ENCODE measurements at regions not wholly inside any gene's neighbourhood (a gene's known extent, or its start where the extent isn't known, plus 50 kb on each side); places are given as distances from the start of the nearest gene placed in this dataset.

DNA sequence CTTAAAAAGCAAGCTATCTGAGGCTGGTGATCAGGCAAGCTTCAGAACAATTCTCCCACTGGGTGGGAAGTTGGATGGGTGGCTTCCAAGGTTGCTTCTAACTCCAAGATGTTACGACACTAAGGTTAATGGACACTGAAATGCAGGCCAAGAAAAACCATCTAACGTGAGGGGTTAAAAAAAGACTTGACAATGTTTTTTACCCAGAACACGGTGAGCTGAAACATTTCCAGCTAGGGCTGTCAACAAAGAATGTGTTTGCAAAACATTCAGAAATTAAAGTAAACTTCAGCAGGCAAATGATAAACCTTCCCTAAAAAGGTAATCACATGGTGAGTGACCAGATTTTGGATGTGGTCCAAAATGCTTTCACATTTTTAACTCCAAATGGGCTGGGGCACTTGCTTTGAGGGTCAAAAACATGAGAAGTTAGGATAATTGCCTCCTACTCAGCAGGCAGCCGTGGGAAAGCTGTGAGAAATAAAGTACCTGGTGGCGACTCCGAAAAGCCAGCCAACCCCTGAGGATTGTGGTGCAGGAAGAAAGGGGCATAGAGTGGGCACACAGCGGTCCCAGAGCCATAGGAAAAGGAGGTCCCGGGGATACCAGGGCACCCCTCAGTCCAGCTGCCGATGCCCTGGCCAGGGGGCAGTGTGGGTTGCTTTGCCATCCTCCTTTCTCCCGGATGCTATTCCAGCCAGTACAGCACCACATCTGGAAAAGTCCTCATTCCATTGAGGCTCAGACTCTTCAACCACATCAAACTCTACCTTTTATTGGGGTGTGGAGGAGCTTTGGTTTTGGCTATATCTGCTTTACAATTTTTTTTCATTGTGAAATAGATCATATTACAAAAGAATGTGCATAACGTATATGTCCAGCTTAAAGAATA, 90.0 kb upstream of the ATL2 start:
- intact Hi-C loops (cut with DNase I; ENCODE audit: low total_unique reads): no loop called here
- Histone ChIP-seq H3K9me3 (no peaks in the 10 kb centered on the region), H3K27ac (peak overlapping the region; percentile 66 to 67), H3K4me3 (no peak overlapping the region), H3K4me1 (peaks cover 0 to 37% (median 25%) of the 10 kb centered on the region in 4 donors), H3K27me3 (no peaks in the 10 kb centered on the region), H3K36me3 (no peaks in the 10 kb centered on the region)
- TF ChIP-seq, protein P1, sequence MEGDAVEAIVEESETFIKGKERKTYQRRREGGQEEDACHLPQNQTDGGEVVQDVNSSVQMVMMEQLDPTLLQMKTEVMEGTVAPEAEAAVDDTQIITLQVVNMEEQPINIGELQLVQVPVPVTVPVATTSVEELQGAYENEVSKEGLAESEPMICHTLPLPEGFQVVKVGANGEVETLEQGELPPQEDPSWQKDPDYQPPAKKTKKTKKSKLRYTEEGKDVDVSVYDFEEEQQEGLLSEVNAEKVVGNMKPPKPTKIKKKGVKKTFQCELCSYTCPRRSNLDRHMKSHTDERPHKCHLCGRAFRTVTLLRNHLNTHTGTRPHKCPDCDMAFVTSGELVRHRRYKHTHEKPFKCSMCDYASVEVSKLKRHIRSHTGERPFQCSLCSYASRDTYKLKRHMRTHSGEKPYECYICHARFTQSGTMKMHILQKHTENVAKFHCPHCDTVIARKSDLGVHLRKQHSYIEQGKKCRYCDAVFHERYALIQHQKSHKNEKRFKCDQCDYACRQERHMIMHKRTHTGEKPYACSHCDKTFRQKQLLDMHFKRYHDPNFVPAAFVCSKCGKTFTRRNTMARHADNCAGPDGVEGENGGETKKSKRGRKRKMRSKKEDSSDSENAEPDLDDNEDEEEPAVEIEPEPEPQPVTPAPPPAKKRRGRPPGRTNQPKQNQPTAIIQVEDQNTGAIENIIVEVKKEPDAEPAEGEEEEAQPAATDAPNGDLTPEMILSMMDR (IDR thresholded peaks at IDR 0.05): no peak
- DNase-seq: peak in 1 of 2 donors; percentile 48

- Histone ChIP-seq H3K27me3 (no peaks in the 10 kb centered on the region), H3K9me3 (no peaks in the 10 kb centered on the region), H3K27ac (peak overlapping the region; percentile 66 to 67), H3K4me1 (peaks cover 0 to 40% (median 25%) of the 10 kb centered on the region in 4 donors), H3K4me3 (no peak overlapping the region), H3K36me3 (no peaks in the 10 kb centered on the region)
- intact Hi-C loops (cut with DNase I; ENCODE audit: low total_unique reads): no loop called here
- TF ChIP-seq, protein P1 (IDR thresholded peaks at IDR 0.05): no peak
- no peak for DNase-seq
Observed at GRCh38 chr2:38466409-38466808, 89.3 kb upstream of the ATL2 start.

GRCh38 chr2:38465789-38466127, 88.7 kb upstream of the ATL2 start:
- peak in 1 of 2 donors; percentile 39 for DNase-seq
- Histone ChIP-seq H3K36me3 (no peaks in the 10 kb centered on the region), H3K9me3 (no peaks in the 10 kb centered on the region), H3K27ac (peak overlapping the region; percentile 66 to 67), H3K4me1 (peaks cover 0 to 40% (median 25%) of the 10 kb centered on the region in 4 donors), H3K4me3 (no peak overlapping the region), H3K27me3 (no peaks in the 10 kb centered on the region)
- intact Hi-C loops (cut with DNase I; ENCODE audit: low total_unique reads): no loop called here
- TF ChIP-seq, protein P1 (IDR thresholded peaks at IDR 0.05): no peak

DNA sequence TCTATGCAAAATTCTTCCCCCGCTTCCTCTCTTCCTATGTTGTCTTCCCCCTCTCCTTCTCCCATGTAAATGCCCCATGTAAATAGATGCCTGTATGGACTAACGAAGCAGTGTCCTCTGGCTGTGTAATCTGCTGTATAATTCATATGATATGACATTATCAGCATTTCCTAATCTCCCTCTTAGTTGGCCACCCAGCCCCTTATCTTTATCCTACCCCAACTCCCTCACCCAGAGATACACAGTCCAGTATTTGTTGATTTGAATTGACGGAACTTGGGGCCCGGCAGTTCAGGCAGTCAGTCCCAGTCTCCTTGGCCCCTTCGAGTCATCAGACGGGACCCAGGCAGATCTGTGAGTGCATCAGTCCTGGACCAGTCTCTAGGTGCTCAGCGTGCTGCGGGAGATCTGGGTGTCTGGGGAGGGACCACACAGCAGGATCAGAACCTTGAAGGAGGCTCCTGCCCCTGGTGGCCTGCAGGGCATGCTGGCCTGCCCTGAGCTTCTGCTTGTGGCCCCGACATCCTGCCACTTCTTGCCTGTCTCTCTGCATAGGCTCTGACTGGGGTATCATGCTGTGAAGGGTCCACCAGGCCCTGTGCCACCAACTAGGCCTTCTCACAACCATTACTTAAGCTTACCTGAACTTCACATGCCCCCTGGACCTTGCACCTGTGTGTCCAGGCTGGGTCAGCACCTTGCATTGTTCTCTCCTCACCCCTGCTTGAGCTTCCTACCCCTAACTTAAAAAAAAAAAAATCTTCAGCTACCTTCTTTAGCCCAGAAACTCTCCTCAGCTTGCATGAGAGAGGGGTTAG, 88.1 kb upstream of the ATL2 start:
- Histone ChIP-seq H3K9me3 (no peaks in the 10 kb centered on the region), H3K27me3 (no peaks in the 10 kb centered on the region), H3K36me3 (no peaks in the 10 kb centered on the region), H3K27ac (peak overlapping the region; percentile 66 to 67), H3K4me3 (no peak overlapping the region), H3K4me1 (peaks cover 0 to 40% (median 25%) of the 10 kb centered on the region in 4 donors)
- DNase-seq: peak in 1 of 2 donors; percentile 28
- intact Hi-C loops (cut with DNase I; ENCODE audit: low total_unique reads): no loop called here
- TF ChIP-seq, protein P1 (IDR thresholded peaks at IDR 0.05): no peak

DNA sequence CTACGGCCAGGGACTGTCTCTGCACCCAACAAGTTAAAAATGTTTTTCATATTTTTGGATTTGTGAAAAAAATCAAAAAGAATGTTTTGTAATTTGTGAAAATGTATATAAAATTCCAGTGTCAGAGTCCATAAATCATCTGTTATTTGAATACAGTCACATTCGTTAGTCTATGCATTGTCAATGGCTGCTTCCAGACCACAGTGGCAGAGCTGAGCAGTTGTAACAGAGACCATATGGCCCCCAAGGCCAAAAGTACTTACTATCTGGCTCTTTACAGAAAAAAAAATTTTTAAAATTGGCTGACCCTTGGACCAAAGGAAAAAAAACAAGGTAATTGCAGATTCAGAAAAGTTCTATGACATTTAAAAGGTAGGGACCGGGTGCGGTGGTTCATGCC, 86.7 kb upstream of the ATL2 start:
- H3K9me3 ChIP-seq: no peaks in the 10 kb centered on the region
- peaks cover 0 to 40% (median 25%) of the 10 kb centered on the region in 4 donors for H3K4me1 ChIP-seq
- H3K27me3 ChIP-seq: no peaks in the 10 kb centered on the region
- no peak overlapping the region for H3K27ac ChIP-seq
- H3K36me3 ChIP-seq: no peaks in the 10 kb centered on the region
- TF ChIP-seq, protein P1 (IDR thresholded peaks at IDR 0.05): no peak
- H3K4me3 ChIP-seq: no peak overlapping the region
- no peak for DNase-seq
- intact Hi-C loops (cut with DNase I; ENCODE audit: low total_unique reads): no loop called here

All from tibial artery (tissue), 4 donors.